HCT116 (cell line): ENCODE measurements at regions not wholly inside any gene's neighbourhood (a gene's known extent, or its start where the extent isn't known, plus 50 kb on each side); places are given as distances from the start of the nearest gene placed in this dataset.

Experiments used
- CTCF ChIP-seq, 3 experiments: fragments of 200-600 bp in 1 of 3; sonication (generic) in 1 of 3; IDR thresholded peaks in 2 of 3; conservative IDR thresholded peaks in 1 of 3; 2 replicates each; pipeline ENCODE4 v1.5.1; 2012 to 2017; ENCODE audit warnings: low read depth in 2 of 3, low read length in 2 of 3, antibody characterized with exemption in 1 of 3, borderline replicate concordance in 1 of 3, control low read depth in 1 of 3, mild to moderate bottlenecking in 1 of 3, mixed read lengths in 1 of 3, mixed run types in 1 of 3, moderate library complexity in 1 of 3; ENCODE audit not compliant: insufficient read depth in 1 of 3
- REST ChIP-seq: IDR thresholded peaks from 2 replicates; pipeline ENCODE4 v1.6.1; 2012; ENCODE audit warnings: low read depth

GRCh38 chr1:36658838-36659237 lies 176.1 kb upstream of the CSF3R start:
- TF ChIP-seq CTCF (IDR thresholded peaks at IDR 0.05 in 2 of 3, conservative IDR thresholded peaks at IDR 0.05 in 1 of 3; ENCODE audit: borderline replicate concordance in 1 of 3, insufficient read depth in 1 of 3, low read depth in 2 of 3, low read length in 2 of 3): no peak
- TF ChIP-seq REST: no peak
